ENCODE measurements at regions not wholly inside any gene's neighbourhood (a gene's known extent, or its start where the extent isn't known, plus 50 kb on each side); places are given as distances from the start of the nearest gene placed in this dataset.

DNA sequence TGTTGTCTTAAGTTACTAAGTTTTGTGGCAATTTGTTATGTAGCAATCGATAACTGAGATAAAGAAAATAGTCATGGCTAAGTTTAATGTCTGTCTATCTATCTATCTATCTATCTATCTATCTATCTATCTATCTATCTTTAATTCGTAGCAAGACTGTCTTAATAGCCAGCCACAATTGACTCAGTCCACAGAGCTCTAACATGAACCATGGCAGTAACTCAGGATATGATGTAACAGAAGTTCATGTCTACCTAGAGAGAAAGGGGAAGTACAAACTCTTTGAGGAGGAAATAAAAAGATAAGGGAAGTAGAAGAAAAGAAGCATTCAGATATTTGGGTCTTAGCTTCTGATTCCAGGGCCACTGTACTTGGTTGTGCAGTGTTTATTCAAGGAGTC lies 61.5 kb upstream of the FNDC3B start:
- H3K79me2 ChIP-seq (replicated peaks; ENCODE audit: insufficient read depth), result no peaks in the 10 kb centered on the region
- no peak overlapping the region for H3K4me2 ChIP-seq
- Mint-ChIP-seq H3K4me3 (no peak overlapping the region), H3K27me3 (ENCODE audit: insufficient read depth, low read depth, poor library complexity) (no peaks in the 10 kb centered on the region), H3K9me3 (no peaks in the 10 kb centered on the region), H3K36me3 (ENCODE audit: low read depth) (no peaks in the 10 kb centered on the region), H3K27ac (no peak overlapping the region), H3K4me1 (peaks cover 2% of the 10 kb centered on the region; the same call in 2 of the 3 replicates)
- DNase-seq (ENCODE audit: low spot score), result no peak
- H3K27me3 ChIP-seq (ENCODE audit: insufficient read depth), result no peaks in the 10 kb centered on the region
- H3K4me3 ChIP-seq, result no peak overlapping the region
- no peaks in the 10 kb centered on the region for H3F3A ChIP-seq (replicated peaks; ENCODE audit: low read depth)
- no peak for ATAC-seq
- H3K9me2 ChIP-seq (ENCODE audit: insufficient read depth), result peaks cover 9% of the 10 kb centered on the region; the same call in 1 of the 2 replicates
- no peak overlapping the region for H3K27ac ChIP-seq (ENCODE audit: low read depth)
- H4K20me1 ChIP-seq (replicated peaks; ENCODE audit: insufficient read depth), result no peaks in the 10 kb centered on the region
- TF ChIP-seq ZNF331 (CRISPR knock-in tag; IDR thresholded peaks at IDR 0.05; ENCODE audit: low read depth), result no peak
- TF ChIP-seq, protein P1, sequence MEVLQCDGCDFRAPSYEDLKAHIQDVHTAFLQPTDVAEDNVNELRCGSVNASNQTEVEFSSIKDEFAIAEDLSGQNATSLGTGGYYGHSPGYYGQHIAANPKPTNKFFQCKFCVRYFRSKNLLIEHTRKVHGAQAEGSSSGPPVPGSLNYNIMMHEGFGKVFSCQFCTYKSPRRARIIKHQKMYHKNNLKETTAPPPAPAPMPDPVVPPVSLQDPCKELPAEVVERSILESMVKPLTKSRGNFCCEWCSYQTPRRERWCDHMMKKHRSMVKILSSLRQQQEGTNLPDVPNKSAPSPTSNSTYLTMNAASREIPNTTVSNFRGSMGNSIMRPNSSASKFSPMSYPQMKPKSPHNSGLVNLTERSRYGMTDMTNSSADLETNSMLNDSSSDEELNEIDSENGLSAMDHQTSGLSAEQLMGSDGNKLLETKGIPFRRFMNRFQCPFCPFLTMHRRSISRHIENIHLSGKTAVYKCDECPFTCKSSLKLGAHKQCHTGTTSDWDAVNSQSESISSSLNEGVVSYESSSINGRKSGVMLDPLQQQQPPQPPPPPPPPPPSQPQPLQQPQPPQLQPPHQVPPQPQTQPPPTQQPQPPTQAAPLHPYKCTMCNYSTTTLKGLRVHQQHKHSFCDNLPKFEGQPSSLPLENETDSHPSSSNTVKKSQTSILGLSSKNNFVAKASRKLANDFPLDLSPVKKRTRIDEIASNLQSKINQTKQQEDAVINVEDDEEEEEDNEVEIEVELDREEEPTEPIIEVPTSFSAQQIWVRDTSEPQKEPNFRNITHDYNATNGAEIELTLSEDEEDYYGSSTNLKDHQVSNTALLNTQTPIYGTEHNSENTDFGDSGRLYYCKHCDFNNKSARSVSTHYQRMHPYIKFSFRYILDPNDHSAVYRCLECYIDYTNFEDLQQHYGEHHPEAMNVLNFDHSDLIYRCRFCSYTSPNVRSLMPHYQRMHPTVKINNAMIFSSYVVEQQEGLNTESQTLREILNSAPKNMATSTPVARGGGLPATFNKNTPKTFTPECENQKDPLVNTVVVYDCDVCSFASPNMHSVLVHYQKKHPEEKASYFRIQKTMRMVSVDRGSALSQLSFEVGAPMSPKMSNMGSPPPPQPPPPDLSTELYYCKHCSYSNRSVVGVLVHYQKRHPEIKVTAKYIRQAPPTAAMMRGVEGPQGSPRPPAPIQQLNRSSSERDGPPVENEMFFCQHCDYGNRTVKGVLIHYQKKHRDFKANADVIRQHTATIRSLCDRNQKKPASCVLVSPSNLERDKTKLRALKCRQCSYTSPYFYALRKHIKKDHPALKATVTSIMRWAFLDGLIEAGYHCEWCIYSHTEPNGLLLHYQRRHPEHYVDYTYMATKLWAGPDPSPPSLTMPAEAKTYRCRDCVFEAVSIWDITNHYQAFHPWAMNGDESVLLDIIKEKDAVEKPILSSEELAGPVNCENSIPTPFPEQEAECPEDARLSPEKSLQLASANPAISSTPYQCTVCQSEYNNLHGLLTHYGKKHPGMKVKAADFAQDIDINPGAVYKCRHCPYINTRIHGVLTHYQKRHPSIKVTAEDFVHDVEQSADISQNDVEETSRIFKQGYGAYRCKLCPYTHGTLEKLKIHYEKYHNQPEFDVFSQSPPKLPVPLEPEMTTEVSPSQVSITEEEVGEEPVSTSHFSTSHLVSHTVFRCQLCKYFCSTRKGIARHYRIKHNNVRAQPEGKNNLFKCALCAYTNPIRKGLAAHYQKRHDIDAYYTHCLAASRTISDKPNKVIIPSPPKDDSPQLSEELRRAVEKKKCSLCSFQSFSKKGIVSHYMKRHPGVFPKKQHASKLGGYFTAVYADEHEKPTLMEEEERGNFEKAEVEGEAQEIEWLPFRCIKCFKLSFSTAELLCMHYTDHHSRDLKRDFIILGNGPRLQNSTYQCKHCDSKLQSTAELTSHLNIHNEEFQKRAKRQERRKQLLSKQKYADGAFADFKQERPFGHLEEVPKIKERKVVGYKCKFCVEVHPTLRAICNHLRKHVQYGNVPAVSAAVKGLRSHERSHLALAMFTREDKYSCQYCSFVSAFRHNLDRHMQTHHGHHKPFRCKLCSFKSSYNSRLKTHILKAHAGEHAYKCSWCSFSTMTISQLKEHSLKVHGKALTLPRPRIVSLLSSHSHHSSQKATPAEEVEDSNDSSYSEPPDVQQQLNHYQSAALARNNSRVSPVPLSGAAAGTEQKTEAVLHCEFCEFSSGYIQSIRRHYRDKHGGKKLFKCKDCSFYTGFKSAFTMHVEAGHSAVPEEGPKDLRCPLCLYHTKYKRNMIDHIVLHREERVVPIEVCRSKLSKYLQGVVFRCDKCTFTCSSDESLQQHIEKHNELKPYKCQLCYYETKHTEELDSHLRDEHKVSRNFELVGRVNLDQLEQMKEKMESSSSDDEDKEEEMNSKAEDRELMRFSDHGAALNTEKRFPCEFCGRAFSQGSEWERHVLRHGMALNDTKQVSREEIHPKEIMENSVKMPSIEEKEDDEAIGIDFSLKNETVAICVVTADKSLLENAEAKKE (CRISPR knock-in tag; IDR thresholded peaks at IDR 0.05), result no peak
- no peak for TF ChIP-seq EZH2phosphoT487 (IDR thresholded peaks at IDR 0.05; ENCODE audit: unreplicated experiment)
- TF ChIP-seq, protein P2, sequence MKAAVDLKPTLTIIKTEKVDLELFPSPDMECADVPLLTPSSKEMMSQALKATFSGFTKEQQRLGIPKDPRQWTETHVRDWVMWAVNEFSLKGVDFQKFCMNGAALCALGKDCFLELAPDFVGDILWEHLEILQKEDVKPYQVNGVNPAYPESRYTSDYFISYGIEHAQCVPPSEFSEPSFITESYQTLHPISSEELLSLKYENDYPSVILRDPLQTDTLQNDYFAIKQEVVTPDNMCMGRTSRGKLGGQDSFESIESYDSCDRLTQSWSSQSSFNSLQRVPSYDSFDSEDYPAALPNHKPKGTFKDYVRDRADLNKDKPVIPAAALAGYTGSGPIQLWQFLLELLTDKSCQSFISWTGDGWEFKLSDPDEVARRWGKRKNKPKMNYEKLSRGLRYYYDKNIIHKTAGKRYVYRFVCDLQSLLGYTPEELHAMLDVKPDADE (IDR thresholded peaks at IDR 0.05), result no peak
- TF ChIP-seq NANOG (IDR thresholded peaks at IDR 0.05; ENCODE audit: borderline replicate concordance), result no peak
- TF ChIP-seq STAT1 (IDR thresholded peaks at IDR 0.05; ENCODE audit: unreplicated experiment), result no peak
- TF ChIP-seq, protein P3, sequence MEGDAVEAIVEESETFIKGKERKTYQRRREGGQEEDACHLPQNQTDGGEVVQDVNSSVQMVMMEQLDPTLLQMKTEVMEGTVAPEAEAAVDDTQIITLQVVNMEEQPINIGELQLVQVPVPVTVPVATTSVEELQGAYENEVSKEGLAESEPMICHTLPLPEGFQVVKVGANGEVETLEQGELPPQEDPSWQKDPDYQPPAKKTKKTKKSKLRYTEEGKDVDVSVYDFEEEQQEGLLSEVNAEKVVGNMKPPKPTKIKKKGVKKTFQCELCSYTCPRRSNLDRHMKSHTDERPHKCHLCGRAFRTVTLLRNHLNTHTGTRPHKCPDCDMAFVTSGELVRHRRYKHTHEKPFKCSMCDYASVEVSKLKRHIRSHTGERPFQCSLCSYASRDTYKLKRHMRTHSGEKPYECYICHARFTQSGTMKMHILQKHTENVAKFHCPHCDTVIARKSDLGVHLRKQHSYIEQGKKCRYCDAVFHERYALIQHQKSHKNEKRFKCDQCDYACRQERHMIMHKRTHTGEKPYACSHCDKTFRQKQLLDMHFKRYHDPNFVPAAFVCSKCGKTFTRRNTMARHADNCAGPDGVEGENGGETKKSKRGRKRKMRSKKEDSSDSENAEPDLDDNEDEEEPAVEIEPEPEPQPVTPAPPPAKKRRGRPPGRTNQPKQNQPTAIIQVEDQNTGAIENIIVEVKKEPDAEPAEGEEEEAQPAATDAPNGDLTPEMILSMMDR (conservative IDR thresholded peaks at IDR 0.05; ENCODE audit: low read depth in 2 of 2), result no peak
- TF ChIP-seq ZNF114 (CRISPR knock-in tag; IDR thresholded peaks at IDR 0.05), result no peak
- no peak for TF ChIP-seq EZH2 (IDR thresholded peaks at IDR 0.05; ENCODE audit: low read depth, unreplicated experiment)
- TF ChIP-seq, protein P4, sequence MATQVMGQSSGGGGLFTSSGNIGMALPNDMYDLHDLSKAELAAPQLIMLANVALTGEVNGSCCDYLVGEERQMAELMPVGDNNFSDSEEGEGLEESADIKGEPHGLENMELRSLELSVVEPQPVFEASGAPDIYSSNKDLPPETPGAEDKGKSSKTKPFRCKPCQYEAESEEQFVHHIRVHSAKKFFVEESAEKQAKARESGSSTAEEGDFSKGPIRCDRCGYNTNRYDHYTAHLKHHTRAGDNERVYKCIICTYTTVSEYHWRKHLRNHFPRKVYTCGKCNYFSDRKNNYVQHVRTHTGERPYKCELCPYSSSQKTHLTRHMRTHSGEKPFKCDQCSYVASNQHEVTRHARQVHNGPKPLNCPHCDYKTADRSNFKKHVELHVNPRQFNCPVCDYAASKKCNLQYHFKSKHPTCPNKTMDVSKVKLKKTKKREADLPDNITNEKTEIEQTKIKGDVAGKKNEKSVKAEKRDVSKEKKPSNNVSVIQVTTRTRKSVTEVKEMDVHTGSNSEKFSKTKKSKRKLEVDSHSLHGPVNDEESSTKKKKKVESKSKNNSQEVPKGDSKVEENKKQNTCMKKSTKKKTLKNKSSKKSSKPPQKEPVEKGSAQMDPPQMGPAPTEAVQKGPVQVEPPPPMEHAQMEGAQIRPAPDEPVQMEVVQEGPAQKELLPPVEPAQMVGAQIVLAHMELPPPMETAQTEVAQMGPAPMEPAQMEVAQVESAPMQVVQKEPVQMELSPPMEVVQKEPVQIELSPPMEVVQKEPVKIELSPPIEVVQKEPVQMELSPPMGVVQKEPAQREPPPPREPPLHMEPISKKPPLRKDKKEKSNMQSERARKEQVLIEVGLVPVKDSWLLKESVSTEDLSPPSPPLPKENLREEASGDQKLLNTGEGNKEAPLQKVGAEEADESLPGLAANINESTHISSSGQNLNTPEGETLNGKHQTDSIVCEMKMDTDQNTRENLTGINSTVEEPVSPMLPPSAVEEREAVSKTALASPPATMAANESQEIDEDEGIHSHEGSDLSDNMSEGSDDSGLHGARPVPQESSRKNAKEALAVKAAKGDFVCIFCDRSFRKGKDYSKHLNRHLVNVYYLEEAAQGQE (IDR thresholded peaks at IDR 0.05; ENCODE audit: unreplicated experiment), result no peak
- TF ChIP-seq POLR2AphosphoS5 (IDR thresholded peaks at IDR 0.05; ENCODE audit: low read depth), result no peak
- TF ChIP-seq CREB1 (CRISPR knock-in tag; IDR thresholded peaks at IDR 0.05; ENCODE audit: low read depth), result no peak
- no peak for TF ChIP-seq JUNB (IDR thresholded peaks at IDR 0.05; ENCODE audit: unreplicated experiment)
- H3K36me3 ChIP-seq (ENCODE audit: insufficient read depth), result no peaks in the 10 kb centered on the region
- 0 out of 2 replicates have a peak, but pooled peaks cover 3% of the 10 kb centered on the region for H3K4me1 ChIP-seq (ENCODE audit: insufficient read depth)
- H2AFZ ChIP-seq, result no peak overlapping the region

All from GM23338 (cell line).